ENCODE measurements at regions not wholly inside any gene's neighbourhood (a gene's known extent, or its start where the extent isn't known, plus 50 kb on each side); places are given as distances from the start of the nearest gene placed in this dataset.

- ATAC-seq = no peak
- Histone ChIP-seq H3K9me3 (no peaks in the 10 kb centered on the region), H3K27me3 (no peaks in the 10 kb centered on the region), H3K4me1 (no peaks in the 10 kb centered on the region), H3K4me3 (no peak overlapping the region), H3K27ac (no peak overlapping the region), H3K36me3 (no peaks in the 10 kb centered on the region)
- DNase-seq = no peak
- intact Hi-C loops (cut with DNase I) = no loop called here
- TF ChIP-seq CTCF (IDR thresholded peaks at IDR 0.05) = no peak
Observed at GRCh38 chr6:18973251-18973650, 586.1 kb downstream of the RNF144B start.

- ATAC-seq = no peak
- intact Hi-C loops (cut with DNase I) = no loop called here
- Histone ChIP-seq H3K27ac (no peak overlapping the region), H3K36me3 (no peaks in the 10 kb centered on the region), H3K4me3 (no peak overlapping the region), H3K27me3 (no peaks in the 10 kb centered on the region), H3K4me1 (no peaks in the 10 kb centered on the region), H3K9me3 (no peaks in the 10 kb centered on the region)
- no peak for TF ChIP-seq CTCF (IDR thresholded peaks at IDR 0.05)
- DNase-seq = no peak
Observed at GRCh38 chr6:18976091-18976490, 588.9 kb downstream of the RNF144B start.

GRCh38 chr6:18976966-18977365 is 589.8 kb downstream of the RNF144B start:
- no peak for ATAC-seq
- Histone ChIP-seq H3K36me3 (no peaks in the 10 kb centered on the region), H3K4me1 (no peaks in the 10 kb centered on the region), H3K9me3 (no peaks in the 10 kb centered on the region), H3K27me3 (no peaks in the 10 kb centered on the region), H3K4me3 (no peak overlapping the region), H3K27ac (no peak overlapping the region)
- no peak for TF ChIP-seq CTCF (IDR thresholded peaks at IDR 0.05)
- intact Hi-C loops (cut with DNase I) = no loop called here
- no peak for DNase-seq

GRCh38 chr6:18978337-18979128 is 591.4 kb downstream of the RNF144B start:
- Histone ChIP-seq H3K4me1 (no peaks in the 10 kb centered on the region), H3K4me3 (no peak overlapping the region), H3K27me3 (no peaks in the 10 kb centered on the region), H3K36me3 (no peaks in the 10 kb centered on the region), H3K9me3 (no peaks in the 10 kb centered on the region), H3K27ac (no peak overlapping the region)
- peak; percentile 73 for ATAC-seq
- no peak for DNase-seq
- intact Hi-C loops (cut with DNase I) = no loop called here
- TF ChIP-seq CTCF (IDR thresholded peaks at IDR 0.05) = no peak

- Histone ChIP-seq H3K36me3 (no peaks in the 10 kb centered on the region), H3K4me1 (no peaks in the 10 kb centered on the region), H3K27ac (no peak overlapping the region), H3K4me3 (no peak overlapping the region), H3K27me3 (no peaks in the 10 kb centered on the region), H3K9me3 (no peaks in the 10 kb centered on the region)
- no peak for TF ChIP-seq CTCF (IDR thresholded peaks at IDR 0.05)
- DNase-seq (no peak), ATAC-seq (no peak)
- intact Hi-C loops (cut with DNase I) = no loop called here
Observed at GRCh38 chr6:18985061-18985460, 597.9 kb downstream of the RNF144B start.

GRCh38 chr6:18985996-18986395 is 598.8 kb downstream of the RNF144B start:
- Histone ChIP-seq H3K4me3 (no peak overlapping the region), H3K36me3 (no peaks in the 10 kb centered on the region), H3K9me3 (no peaks in the 10 kb centered on the region), H3K4me1 (no peaks in the 10 kb centered on the region), H3K27ac (no peak overlapping the region), H3K27me3 (no peaks in the 10 kb centered on the region)
- DNase-seq (no peak), ATAC-seq (no peak)
- intact Hi-C loops (cut with DNase I) = no loop called here
- TF ChIP-seq CTCF (IDR thresholded peaks at IDR 0.05) = no peak
